HG02571 (cell line): ENCODE measurements at regions not wholly inside any gene's neighbourhood (a gene's known extent, or its start where the extent isn't known, plus 50 kb on each side); places are given as distances from the start of the nearest gene placed in this dataset.

Source experiments
- ATAC-seq: cut with Tn5 transposase; IDR thresholded peaks from one replicate; pipeline ENCODE4 v1.9.1; 2021; ENCODE audit warnings: mild to moderate bottlenecking, moderate library complexity; ENCODE audit not compliant: unreplicated experiment

DNA sequence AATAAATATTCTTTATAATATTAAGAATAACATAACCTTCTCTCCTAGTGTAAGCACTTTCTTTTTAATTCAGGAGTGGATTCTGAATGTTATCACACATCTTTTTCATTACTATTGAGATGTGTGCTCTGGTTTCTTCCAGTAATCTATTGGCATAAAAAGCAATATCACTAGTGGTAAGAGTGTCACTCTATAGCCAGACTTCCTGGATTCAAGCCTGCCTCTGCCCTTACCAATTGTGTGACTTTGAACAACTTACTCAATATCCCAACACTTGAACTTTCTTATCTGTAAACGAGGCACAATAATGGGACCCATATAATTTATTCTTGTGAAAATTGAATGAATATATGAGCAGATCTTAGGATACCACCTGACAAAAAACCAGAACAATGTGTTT lies 71.0 kb downstream of the SEM1 start:
- ATAC-seq, result no peak

DNA sequence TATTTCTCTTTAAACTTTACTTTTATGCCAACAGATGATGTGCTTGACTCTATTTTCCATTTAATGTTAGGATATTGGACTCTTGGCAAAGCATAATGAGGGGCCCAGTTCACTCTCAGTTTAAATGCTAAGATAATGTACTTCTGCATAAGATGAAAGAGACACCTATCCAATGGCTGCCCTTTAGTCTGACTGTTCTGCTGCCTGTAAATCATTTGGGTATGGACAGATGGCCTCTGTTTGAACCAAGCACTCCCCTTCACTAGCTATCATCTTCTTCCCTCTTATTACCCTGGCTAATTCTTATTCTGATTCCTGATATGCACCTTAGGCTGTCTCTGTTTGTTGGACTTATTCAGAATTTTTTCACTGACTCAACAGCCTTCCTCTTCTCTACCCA lies 72.1 kb downstream of the SEM1 start:
- no peak for ATAC-seq

DNA sequence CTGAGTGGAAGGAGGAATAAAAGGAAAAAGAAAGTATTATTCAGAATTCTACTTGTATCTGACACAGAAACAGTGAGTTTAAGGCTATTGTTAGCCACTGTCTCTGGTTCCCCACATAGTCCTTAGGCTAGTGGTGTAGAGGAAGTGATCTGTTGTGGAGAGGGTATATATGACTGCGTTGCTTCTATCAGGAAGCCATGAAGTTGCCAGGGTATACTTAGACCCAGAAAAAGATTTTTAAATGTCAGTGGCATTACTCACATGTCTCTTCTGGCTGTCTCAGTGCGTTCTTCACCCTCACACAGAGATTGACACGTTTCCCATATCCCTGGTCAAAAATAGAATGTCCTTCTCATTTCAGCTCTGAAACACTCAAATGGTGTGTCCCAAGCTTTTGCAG lies 72.7 kb downstream of the SEM1 start:
- ATAC-seq, result no peak

DNA sequence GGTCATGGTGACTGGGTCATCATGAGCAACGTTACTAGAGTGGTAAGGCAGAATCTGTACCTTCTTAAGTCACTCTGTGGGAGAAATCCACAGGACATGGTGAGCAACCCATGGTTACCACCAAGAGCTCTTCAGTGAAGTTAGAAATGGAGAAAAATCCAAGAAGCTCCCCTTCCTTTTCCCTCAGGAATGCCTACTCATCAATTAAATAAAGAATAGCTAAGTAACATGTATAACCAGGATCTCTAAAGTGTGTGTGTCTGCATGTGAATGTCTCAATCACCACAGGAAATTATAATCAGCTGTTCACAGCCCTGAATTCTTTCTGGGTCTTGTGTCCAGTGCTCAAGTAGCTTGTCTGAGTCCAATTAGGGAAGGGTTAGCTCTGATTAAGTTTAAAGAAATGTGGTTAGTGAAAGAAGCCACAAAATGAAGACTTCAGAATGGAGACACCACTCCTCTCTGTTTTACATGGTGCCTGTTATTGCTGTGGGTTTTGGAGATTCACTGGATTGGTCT lies 73.2 kb downstream of the SEM1 start:
- ATAC-seq, result no peak

DNA sequence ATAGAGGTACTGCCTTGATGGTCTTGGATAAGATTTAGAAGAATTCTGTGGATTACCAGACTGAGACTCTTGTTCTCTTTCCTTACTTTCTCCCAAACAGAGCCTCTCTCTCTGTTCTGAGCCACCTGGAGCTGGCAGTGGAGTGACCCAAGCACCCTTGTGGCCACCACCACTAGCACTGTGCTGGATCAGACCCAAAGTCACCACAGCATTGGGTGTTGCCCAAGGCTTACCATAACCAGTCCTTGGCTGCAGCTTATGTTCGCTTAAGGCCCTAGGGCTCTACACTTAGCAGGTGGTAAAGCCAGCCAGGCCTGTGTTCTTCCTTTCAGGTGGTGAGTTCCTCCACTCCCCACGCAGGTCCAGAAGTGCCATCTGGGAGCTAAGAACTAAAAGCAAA lies 79.8 kb downstream of the SEM1 start:
- no peak for ATAC-seq

DNA sequence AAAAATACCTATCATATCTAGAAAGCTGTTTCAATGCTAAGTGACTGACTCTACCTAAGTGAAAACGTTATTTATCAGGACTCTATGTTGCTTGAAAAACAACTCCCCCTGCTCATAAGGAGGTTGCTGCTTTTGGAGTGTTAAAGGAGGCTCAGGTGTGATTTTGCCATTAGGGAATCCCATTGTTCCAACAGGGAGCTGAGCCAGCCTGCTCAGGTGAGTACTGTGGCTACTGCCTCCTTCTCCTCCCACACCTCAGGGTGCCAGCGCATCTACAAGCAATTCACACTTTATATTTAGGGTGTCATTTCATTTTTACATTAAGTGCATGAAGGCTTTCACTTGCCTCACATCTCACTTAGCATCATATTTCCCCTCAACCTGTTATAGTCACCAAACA lies 84.7 kb downstream of the SEM1 start:
- ATAC-seq, result no peak

DNA sequence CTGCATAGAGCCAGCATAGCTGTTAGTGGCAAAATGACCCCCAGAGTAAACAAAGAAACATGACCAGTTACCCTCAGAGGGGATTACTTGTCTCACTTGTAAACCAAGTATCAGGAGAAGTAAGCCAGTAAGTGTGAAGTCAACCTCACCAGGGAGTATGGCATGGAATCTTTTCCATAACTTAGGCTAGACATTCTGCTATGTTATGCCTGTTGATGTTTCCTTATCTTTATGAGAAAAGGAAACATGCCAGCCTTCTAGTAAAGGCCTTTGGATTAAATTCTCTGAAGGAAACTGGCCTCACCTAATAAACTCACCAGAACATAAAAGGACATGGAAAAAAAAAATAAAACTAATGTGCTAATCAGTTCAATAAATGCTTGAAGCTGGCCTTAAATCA lies 87.7 kb downstream of the SEM1 start:
- ATAC-seq, result no peak

DNA sequence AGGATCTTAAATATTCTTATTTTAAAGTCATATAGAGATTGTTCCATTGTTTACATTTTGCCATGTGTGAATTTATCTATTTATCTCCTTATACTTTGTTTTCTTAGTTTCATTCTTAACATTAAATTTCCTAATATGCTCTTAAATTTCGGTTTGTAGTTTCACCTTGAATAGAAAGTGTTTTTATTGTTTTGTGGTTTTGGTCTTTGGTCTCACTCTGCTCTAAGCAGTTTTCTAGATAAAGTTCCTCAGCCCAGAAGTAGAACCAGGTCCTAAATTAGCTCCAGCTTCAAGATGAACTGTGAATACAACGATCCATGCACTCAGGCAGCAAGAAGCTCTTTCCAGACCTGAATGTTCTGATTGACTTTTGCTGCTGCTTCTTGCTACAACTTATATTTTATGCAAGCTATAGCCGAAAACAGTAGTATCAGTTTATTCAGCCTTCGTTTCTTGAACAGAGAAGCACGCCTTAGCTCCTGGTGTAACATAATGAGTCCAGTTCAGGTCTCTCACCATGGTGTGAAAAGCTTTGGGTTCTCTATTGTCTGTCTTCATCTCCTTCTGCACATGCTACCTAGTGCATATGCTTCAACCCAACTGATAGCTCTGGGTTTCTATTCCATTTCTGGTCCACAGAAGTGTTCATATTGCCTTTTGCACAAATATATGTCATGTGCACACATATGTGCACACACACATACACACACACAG lies 95.3 kb downstream of the SEM1 start:
- ATAC-seq, result no peak

DNA sequence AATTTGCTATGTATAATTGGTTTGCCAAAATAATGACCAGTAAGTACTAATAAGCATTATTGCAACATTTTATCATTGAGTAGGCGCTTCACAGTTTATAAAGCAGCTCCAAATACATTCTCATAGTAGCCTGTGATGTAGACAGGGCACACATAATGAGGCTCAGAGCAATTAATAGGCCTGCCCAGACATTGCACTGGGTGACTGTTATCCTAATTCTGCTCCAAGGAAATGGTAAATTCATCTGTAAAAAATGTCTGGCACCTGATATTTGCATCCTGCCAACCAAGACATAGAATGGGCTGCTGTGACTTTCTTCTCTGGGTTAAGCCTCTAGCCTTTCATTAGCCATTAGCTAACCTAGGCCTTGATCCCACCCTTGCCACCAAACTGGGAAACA lies 97.6 kb downstream of the SEM1 start:
- no peak for ATAC-seq

DNA sequence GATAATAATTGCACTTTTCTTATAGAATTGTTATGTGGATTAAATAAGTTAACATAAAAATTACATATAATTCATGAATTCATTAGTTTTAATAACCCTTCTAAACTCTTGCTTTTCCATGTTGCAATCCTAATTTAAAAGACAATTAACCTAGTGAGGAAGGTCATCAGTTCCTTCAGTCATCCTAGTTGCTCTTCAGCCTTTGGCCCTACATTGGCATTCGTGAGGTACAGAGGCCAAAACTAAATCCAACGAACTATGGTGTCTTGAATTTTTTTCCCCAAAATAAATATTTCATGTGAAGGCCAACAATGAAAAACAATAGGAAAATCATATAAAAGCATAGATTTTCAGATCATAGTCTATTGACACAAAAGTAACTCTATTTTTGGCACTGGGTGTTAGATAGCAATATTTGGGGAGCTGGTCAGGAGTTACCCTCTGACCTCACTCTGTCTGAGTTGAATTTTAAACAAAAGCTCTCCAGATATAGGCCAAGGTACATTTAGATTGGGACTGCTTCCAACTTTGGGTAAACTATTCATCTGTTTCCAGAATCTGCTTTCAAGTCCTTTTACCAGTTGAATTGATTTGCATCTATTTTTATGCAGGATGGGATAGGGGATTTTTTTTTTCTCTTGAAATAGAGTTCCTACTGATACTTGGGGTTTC lies 104.5 kb downstream of the SEM1 start:
- no peak for ATAC-seq

DNA sequence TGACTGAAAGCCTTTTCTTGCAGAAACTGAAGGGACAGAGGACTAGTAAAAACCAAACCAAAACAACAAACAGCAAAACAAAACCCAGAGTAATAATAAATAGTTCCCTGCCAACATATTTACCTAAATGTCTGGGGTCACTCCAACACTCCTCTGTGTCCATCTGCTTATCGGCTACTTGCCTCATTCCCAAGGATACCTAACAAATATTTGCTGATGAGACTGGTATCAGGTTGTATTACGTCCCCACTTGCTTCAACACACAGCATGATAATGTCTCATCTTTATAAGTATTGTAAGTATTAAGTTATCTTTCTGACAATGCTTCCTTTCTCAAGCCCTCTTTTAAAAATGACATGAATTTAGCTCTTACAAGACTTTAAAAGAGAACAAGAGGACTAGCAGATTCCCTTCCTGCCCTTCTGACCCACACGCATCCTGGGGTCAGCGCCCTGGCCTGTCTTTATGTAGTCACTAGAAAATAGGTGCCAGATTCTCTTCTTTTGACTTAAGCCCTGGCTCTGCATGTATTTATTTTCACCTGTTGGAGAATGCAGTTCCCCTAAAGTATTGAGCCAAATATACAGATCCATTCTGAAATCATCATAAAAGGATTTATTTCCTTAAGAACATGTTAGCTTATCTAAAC lies 110.2 kb downstream of the SEM1 start:
- ATAC-seq, result no peak

DNA sequence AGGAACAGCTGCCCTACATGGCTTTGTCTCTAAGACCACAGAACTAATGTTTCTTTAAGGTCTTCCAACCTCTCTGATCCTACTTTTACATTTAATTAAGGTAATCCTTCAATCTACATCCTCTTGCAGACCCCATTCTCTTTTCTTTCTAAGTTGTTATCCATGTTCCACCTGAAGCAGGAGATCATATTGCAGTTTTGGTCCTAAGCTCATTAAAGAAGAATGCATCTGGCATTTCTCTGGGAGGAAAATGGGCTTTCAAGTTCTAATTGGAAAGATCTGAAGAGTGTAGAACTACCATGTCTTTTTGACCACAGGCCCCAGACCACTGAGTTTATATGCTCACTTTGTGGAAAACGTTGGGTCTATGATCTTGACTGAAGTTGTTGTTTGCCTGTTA lies 111.2 kb downstream of the SEM1 start:
- no peak for ATAC-seq

DNA sequence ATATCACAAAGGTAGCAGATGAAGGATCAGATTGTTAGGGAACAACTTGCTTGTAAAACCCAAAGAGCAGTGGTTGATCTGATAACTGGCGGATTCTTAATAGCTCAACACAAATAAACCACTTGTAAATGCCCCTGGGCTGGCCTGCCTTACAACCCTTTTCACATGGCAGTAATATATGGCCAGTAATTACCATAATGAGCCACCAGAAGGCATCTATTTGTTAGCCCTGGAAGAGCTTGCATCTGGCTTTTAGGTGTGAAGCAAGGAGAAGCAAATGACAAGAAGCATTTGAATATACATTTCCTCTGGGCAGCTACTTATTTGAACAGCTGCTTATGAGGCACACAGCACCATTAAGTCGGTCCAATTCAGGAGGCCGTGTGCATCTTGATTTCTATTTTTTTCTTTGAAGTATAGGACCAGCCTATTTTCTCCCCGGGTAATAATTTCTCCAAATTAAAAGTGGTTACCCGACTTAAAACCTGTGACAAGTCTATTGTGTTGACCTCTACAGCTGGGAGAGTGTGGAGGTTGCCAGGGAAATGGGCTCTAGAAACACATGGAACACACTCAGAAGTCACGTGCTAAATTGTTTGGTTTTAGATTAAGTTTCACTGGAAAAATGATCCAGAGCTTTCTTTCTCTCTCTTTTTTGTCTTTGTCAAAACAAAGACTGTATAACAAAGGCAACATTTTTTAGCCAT lies 113.4 kb downstream of the SEM1 start:
- no peak for ATAC-seq

DNA sequence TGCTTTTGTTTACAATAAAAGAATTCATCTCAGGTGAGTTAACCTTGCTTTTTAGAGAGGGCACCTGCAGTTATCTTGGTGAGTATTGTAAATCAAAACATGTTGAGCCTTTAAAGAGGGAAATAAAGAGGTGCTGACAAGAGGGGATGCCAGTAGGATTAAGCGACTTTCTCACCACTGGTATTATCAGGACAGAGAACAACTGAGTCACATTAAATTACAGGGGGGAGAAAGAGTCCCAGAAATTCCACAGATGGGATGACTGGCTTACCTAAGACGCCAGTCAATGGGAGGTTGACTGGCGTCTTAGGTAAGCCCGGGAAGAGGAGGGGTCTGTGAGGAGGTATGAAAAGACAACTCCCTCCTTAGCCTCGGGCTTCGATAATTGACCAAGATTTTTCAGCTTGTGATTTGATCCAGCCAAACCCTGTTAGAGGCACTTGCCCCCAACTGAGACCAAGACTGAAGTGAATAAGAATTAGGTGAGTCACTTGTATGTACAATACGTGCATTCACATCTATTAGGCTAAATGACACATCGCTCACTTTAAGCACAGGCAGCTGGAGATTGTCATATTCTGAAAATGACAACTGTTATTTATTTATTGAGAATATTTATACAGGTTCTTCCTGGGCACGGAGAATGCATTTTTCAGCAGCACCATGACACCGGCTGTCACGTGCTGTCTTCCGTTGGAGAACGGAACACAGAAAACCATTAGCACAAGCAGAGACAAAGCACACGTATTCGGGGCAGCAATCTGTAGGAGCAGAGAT lies 117.6 kb downstream of the SEM1 start:
- ATAC-seq, result no peak

DNA sequence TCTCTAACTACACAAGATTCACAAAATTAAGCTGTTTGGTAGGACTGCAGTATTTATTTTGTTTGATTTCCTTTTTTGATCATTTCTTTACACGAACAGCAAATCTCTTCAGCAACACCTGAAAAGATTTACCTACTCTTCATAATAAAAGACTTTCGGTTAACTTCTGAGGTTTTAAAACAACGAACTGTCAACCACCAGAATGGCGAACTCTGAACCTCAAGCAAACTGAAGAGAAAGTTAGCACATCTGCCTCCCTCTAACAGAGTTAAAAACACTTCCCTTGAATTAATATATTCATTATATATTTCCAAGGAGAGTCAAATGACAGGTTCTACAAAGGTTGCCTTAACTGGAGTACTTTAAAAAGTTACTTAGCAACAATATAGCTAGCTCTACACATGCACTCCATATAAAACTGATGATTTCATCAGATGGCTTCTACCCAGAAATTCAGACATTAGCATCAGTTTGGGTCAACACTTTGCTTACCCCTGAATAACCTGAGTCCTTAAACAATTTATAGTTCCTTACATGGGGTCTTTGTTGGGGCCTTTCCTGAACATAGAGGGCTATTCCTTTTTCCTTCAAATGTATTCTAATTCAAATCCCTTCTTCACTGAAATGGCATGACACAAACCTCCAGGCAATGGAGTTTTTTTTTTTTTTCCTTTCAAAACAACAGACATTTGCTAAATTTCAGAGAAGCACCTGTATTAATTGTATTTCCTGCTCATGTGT lies 118.3 kb downstream of the SEM1 start:
- ATAC-seq, result no peak

DNA sequence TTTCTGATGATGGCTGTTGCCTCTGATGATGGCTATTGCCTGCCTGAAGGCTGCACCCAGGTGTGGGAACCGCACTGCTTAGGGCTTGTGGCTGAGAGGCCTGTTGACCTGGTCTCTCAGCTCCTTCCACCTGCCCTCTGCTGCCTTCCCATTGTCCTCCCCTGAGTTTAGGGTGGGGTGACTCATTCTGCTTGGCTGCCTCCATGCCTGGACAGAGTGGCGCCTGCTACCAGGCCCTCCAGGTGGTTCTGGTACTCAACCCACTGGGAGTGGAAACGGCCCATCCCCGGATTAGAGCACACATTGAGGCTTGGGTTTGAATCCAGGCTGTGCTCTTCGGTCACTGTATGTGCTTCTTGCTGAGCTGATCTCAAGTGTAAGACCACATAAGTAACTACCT lies 120.6 kb downstream of the SEM1 start:
- no peak for ATAC-seq

DNA sequence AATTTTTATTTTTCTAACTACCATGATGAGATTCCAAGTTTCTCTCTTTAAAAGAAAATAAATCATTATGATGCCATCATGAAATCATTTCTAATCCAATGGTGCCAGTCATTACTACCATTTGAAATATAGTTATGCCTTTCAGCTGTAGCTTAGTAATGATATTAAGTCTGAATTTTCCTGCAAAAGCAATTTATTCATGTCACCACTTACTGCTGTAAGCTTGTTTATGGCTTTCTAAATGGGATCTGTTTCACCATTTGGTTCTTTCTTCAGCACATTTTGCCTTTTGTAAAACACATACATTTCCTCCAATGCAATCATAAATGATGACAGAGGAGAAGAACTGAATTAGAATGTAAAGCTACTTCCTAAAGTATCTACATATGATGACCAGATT lies 130.5 kb downstream of the SEM1 start:
- no peak for ATAC-seq

DNA sequence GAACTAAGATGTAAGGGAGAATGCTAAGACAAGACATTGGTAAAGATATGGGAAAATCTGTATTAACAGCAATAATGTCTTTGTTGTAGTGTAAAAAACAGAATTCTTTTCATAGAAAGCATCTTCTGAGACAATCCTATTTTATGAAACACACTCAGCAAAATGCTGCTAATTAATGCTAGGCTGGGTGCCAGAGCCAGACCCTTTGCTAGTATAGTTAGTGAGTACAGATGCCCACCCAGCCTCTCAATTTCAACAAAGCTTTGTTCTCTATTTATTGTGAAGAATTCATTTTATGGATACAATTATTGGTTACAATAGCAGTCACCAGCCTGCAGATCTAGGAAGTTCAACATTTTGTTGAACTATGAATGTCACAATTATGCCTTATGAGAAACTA lies 131.0 kb downstream of the SEM1 start:
- no peak for ATAC-seq

DNA sequence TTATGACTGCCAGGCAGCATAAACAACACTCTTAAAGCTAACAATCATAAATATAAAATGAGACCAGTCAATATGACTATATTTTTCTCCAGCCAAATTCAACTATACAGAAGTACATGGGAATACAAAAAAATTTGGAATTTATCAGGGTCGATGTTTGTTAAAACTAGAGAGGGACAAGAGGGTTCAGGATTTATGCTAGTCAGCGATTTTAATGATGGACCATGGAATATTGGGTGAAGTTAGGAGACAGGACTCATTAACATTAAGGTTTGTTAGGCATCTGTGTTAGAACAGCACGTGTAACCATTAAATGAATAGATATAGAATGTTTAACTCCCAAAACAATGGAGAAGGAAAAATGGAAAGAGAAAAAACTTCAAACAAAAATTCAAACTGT lies 146.2 kb downstream of the SEM1 start:
- no peak for ATAC-seq

DNA sequence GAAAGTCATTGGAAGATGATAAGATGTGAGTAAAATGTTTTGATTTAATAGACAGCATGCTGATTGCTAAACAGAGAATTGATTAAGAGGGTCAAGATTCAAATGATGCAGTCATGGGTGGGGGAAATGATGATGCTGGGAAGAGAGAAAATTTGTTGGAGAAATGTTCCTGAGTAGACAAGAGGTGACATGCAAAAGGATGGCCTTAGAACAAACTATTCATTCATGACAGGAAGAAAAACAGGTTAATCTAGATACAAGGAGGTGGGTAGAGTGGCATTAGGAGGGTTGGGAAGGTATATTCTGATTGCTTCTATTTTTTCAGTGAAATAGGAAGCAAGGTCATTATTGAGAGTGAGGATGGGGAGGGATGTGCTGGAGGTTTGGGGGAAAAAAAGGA lies 146.7 kb downstream of the SEM1 start:
- ATAC-seq, result no peak
